ENCODE measurements at regions not wholly inside any gene's neighbourhood (a gene's known extent, or its start where the extent isn't known, plus 50 kb on each side); places are given as distances from the start of the nearest gene placed in this dataset.
A peak's percentile ranks its signal among the peaks of the same experiment; 100 is the strongest.

DNA sequence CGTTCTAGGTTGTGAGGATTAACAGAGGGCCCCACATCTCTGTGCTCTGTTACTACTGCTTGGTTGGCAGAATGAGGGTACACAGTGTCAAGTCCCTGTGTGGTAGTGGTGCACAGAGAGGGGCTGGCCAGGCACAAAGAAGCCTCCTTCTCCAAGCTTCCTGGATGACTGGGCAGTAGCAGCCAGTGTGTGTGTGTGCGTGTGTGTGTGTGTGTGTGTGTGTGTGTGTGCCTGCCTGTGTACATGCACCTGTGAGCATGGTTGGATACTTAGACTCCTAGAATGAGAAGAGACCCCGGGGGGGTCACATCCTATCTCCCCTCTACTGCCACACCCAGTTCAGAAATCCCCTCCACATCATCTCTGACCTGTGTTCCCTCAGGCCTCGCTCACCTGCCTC is 146.7 kb upstream of the UNC5B start (continued):
- TF ChIP-seq GABPA (tag; conservative IDR thresholded peaks at IDR 0.05; ENCODE audit: low read depth) = no peak

DNA sequence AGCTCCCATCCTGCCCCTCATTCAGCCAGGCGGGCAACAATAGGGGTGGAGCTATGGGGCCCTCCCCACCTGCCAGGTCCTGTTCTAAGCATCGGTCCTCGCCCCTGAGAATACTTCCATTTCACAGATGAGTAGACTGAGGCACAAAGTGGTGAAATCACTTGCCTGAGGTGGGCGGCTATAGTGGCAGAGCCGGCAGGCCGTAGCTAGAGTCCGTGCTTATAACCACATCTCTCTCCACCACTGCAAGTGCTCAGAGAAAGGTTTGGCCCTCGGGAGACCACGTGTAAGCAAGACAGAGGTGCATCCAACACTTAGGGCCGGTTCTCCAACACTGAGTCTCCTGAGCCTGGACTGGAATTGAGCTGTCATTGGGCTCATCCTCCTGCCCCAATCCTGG is 145.8 kb upstream of the UNC5B start:
- Histone ChIP-seq H3K79me2 (ENCODE audit: control insufficient read depth, insufficient read depth, low read length) (no peaks in the 10 kb centered on the region), H3K9me3 (replicated peaks; ENCODE audit: control insufficient read depth, insufficient read depth, low read depth, low read length) (no peaks in the 10 kb centered on the region), H3K27me3 (ENCODE audit: control insufficient read depth in 2 of 2, insufficient read depth in 2 of 2, low read length in 2 of 2) (peaks cover 35 to 92% of the 10 kb centered on the region in 2 experiments; a peak in 4 of 5 replicates), H3K9ac (ENCODE audit: insufficient read depth in 1 of 2, low read depth in 2 of 2, low read length in 2 of 2) (no peak overlapping the region), H3K4me2 (ENCODE audit: insufficient read depth, low read length) (no peak overlapping the region), H2AFZ (ENCODE audit: low read depth, low read length) (no peak overlapping the region), H3K4me3 (no peak overlapping the region), H3K9me1 (ENCODE audit: control insufficient read depth, insufficient read depth, low read length) (no peaks in the 10 kb centered on the region), H3K27ac (ENCODE audit: extremely low read depth, low read depth, low read length) (no peak overlapping the region), H4K20me1 (replicated peaks; ENCODE audit: control insufficient read depth, insufficient read depth, low read length) (peaks cover 19% of the 10 kb centered on the region), H3K36me3 (ENCODE audit: control insufficient read depth, insufficient read depth, low read length) (no peaks in the 10 kb centered on the region), H3K4me1 (replicated peaks in 1 of 2; ENCODE audit: control insufficient read depth in 2 of 2, insufficient read depth in 2 of 2, low read length in 2 of 2) (no peaks in the 10 kb centered on the region; a peak in 1 of 5 replicates)
- no peak for ATAC-seq
- WGBS (ENCODE audit: insufficient coverage, low coverage, missing lambda C conversion rate) = under 1% methylated on average over 10 of the region's 10 CpGs
- CTCF ChIA-PET (ENCODE audit: low intra/inter-chr PET ratio) = no interaction called here
- intact Hi-C loops (cut with micrococcal nuclease) = no loop called here
- FAIRE-seq = peak; percentile 23
- in situ Hi-C loops (cut with MboI) = no loop called here
- TF ChIP-seq SAP30 (IDR thresholded peaks at IDR 0.05; ENCODE audit: borderline replicate concordance, insufficient read depth, low read depth, low read length, poor library complexity, severe bottlenecking) (no peak), RBM25 (IDR thresholded peaks at IDR 0.05; ENCODE audit: low read depth, low read length, severe bottlenecking) (peak; percentile 58)
- DNase-seq (ENCODE audit: extremely low read depth in 1 of 4, low spot score in 3 of 4) = no peak
- BruUV-seq (replicated peaks) = no TSS peak
- POLR2A ChIA-PET = no interaction called here

DNA sequence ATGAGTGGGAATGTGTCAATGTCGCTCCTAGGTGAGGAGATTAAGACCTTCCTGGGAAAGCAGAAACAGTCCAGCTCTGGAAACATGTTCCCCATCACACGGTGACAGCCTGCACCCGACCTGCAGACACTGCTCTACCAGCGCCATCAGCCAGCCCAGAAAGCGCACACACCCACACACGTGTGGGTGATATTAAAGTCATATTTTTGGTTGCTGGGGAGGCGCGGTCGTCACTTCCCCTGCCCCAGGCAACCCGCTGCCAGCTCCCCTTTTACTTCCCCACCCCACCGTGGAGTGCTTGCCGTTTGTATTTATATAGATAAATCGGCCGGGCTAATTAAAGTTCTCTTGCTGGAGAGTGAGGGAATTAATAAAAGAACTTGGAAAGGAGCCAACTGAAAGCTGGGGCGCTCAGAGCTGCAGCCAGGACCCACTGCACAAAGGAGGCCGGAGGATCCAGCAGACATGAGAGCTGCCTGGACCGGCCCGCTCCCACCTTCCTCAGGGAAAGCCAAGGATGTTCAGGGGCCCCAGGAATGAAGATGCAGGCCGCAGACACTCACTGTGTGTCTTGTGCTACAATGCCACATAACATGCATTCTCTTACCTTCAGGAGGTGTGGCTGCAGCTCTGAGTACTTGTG is 145.2 kb upstream of the UNC5B start:
- ChIA-PET CTCF (ENCODE audit: low intra/inter-chr PET ratio) (no interaction called here), POLR2A (no interaction called here)
- Histone ChIP-seq H3K9me3 (replicated peaks; ENCODE audit: control insufficient read depth, insufficient read depth, low read depth, low read length) (no peaks in the 10 kb centered on the region), H3K36me3 (ENCODE audit: control insufficient read depth, insufficient read depth, low read length) (no peaks in the 10 kb centered on the region), H3K27ac (ENCODE audit: extremely low read depth, low read depth, low read length) (no peak overlapping the region), H3K4me2 (ENCODE audit: insufficient read depth, low read length) (no peak overlapping the region), H4K20me1 (replicated peaks; ENCODE audit: control insufficient read depth, insufficient read depth, low read length) (peaks cover 25% of the 10 kb centered on the region), H2AFZ (ENCODE audit: low read depth, low read length) (no peak overlapping the region), H3K4me1 (replicated peaks in 1 of 2; ENCODE audit: control insufficient read depth in 2 of 2, insufficient read depth in 2 of 2, low read length in 2 of 2) (no peaks in the 10 kb centered on the region; a peak in 1 of 5 replicates), H3K9ac (ENCODE audit: insufficient read depth in 1 of 2, low read depth in 2 of 2, low read length in 2 of 2) (no peak overlapping the region), H3K4me3 (no peak overlapping the region), H3K9me1 (ENCODE audit: control insufficient read depth, insufficient read depth, low read length) (no peaks in the 10 kb centered on the region), H3K27me3 (ENCODE audit: control insufficient read depth in 2 of 2, insufficient read depth in 2 of 2, low read length in 2 of 2) (peaks cover 33 to 92% of the 10 kb centered on the region in 2 experiments; a peak in 4 of 5 replicates), H3K79me2 (ENCODE audit: control insufficient read depth, insufficient read depth, low read length) (no peaks in the 10 kb centered on the region)
- BruUV-seq (replicated peaks) = no TSS peak
- in situ Hi-C loops (cut with MboI) = no loop called here
- DNase-seq (ENCODE audit: extremely low read depth in 1 of 4, low spot score in 3 of 4) = no peak
- TF ChIP-seq NFIC (IDR thresholded peaks at IDR 0.05) = peak; percentile 67
- no peak for TF ChIP-seq HNRNPL (IDR thresholded peaks at IDR 0.05; ENCODE audit: low read depth, low read length)
- ATAC-seq = no peak
- no peak for FAIRE-seq
- WGBS (ENCODE audit: insufficient coverage, low coverage, missing lambda C conversion rate) = 2% methylated on average over 19 of the region's 19 CpGs
- intact Hi-C loops (cut with micrococcal nuclease) = no loop called here

All from K562 (cell line).